MM.1S (cell line): ENCODE measurements at regions not wholly inside any gene's neighbourhood (a gene's known extent, or its start where the extent isn't known, plus 50 kb on each side); places are given as distances from the start of the nearest gene placed in this dataset.
"Not testable (repeated sequence)": the region's sequence is repeated elsewhere in the genome, so short reads cannot be mapped to it uniquely, and the experiment has no call there.

ENCODE experiments used
- DNase-seq: peaks from one replicate; pipeline ENCODE4 v3.0.0-alpha.2; 2015
- H2AFZ ChIP-seq: fragments of 300-600 bp; sonication (generic); 2 replicates; pipeline ENCODE4 v1.6.0; 2016; ENCODE audit warnings: antibody characterized with exemption, low read length
- H3F3A ChIP-seq: fragments of 300-600 bp; sonication (generic); 2 replicates; pipeline ENCODE4 v1.6.1; 2016; ENCODE audit warnings: mild to moderate bottlenecking, antibody characterized with exemption, low read length, moderate library complexity, mixed read lengths; ENCODE audit not compliant: insufficient read depth
- H3K27ac ChIP-seq: fragments of 300-600 bp; sonication (generic); 2 replicates; pipeline ENCODE4 v1.5.1; 2016; ENCODE audit warnings: mild to moderate bottlenecking, low read length
- H3K27me3 ChIP-seq: fragments of 300-600 bp; sonication (generic); replicated peaks from 2 replicates; pipeline ENCODE4 v1.6.0; 2016; ENCODE audit warnings: low read length; ENCODE audit not compliant: insufficient read depth
- H3K36me3 ChIP-seq: fragments of 300-600 bp; sonication (generic); replicated peaks from 2 replicates; pipeline ENCODE4 v1.6.1; 2016; ENCODE audit warnings: mild to moderate bottlenecking, low read length, mixed read lengths; ENCODE audit not compliant: insufficient read depth
- H3K4me1 ChIP-seq: fragments of 300-600 bp; sonication (generic); 2 replicates; pipeline ENCODE4 v1.6.1; 2016; ENCODE audit warnings: low read length, mixed read lengths
- H3K4me2 ChIP-seq: fragments of 300-600 bp; sonication (generic); 2 replicates; pipeline ENCODE4 v1.6.0; 2016; ENCODE audit warnings: low read depth, low read length
- H3K4me3 ChIP-seq: fragments of 300-600 bp; sonication (generic); 2 replicates; pipeline ENCODE4 v1.5.1; 2016; ENCODE audit warnings: low read length, mixed read lengths
- H3K79me2 ChIP-seq: fragments of 300-600 bp; sonication (generic); 2 replicates; pipeline ENCODE4 v1.6.1; 2016; ENCODE audit warnings: mixed run types, low read length, mixed read lengths
- H3K9ac ChIP-seq: fragments of 300-600 bp; sonication (generic); 2 replicates; pipeline ENCODE4 v1.6.1; 2016; ENCODE audit warnings: low read length, mixed read lengths
- H3K9me2 ChIP-seq: fragments of 300-600 bp; sonication (generic); replicated peaks from 2 replicates; pipeline ENCODE4 v1.6.1; 2016; ENCODE audit warnings: mild to moderate bottlenecking, low read length, mixed read lengths; ENCODE audit not compliant: insufficient read depth
- H3K9me3 ChIP-seq: fragments of 300-600 bp; sonication (generic); replicated peaks from 2 replicates; pipeline ENCODE4 v1.6.1; 2016; ENCODE audit warnings: mild to moderate bottlenecking, low read length, mixed read lengths; ENCODE audit not compliant: insufficient read depth
- H4K20me1 ChIP-seq: fragments of 300-600 bp; sonication (generic); 2 replicates; pipeline ENCODE4 v1.6.1; 2016; ENCODE audit warnings: mild to moderate bottlenecking, low read length, moderate library complexity, mixed read lengths; ENCODE audit not compliant: insufficient read depth
- EZH2 ChIP-seq: fragments of 300-600 bp; sonication (generic); optimal IDR thresholded peaks from 2 replicates; pipeline ENCODE3; 2017; ENCODE audit warnings: low read depth, mild to moderate bottlenecking, antibody characterized with exemption, low read length, mixed read lengths
- EZH2phosphoT487 ChIP-seq: fragments of 300-600 bp; sonication (generic); IDR thresholded peaks from 2 replicates; pipeline ENCODE4 v1.6.1; 2018; ENCODE audit warnings: antibody characterized with exemption, low read length
- TF ChIP-seq, protein P1 (sequence below): fragments of 300-600 bp; sonication (generic); IDR thresholded peaks from 2 replicates; pipeline ENCODE4 v1.5.1; 2016; ENCODE audit warnings: antibody characterized with exemption, low read length, mixed read lengths

DNA sequence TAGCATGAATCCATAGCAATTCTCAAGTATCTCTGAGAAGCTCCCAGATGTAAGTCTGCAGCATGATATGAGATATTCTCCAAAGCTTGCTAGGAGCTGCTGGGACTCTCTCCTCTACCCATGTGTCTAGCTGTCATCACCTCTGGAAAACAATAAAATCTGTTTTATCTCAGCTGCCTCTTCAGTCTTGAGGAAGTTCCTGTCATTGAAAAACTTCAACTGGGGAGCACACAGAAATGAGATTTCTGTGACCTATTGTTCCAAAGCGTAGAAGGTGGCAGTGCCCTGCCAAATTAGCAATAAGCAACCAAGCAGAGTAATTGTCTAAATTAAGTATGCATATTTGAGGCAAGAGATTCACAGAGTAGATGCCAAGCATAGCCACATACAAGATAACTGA, 1380.6 kb upstream of the RAG2 start:
- no peak overlapping the region for H2AFZ ChIP-seq
- H3K9me3 ChIP-seq: no peaks in the 10 kb centered on the region
- no peak overlapping the region for H3K9ac ChIP-seq
- no peaks in the 10 kb centered on the region for H3K36me3 ChIP-seq
- H3F3A ChIP-seq: no peaks in the 10 kb centered on the region
- H4K20me1 ChIP-seq: no peaks in the 10 kb centered on the region
- H3K4me2 ChIP-seq: no peak overlapping the region
- no peak overlapping the region for H3K27ac ChIP-seq
- H3K27me3 ChIP-seq: no peaks in the 10 kb centered on the region
- no peak for DNase-seq
- H3K79me2 ChIP-seq: no peaks in the 10 kb centered on the region
- no peak for TF ChIP-seq EZH2phosphoT487
- TF ChIP-seq, protein P1, sequence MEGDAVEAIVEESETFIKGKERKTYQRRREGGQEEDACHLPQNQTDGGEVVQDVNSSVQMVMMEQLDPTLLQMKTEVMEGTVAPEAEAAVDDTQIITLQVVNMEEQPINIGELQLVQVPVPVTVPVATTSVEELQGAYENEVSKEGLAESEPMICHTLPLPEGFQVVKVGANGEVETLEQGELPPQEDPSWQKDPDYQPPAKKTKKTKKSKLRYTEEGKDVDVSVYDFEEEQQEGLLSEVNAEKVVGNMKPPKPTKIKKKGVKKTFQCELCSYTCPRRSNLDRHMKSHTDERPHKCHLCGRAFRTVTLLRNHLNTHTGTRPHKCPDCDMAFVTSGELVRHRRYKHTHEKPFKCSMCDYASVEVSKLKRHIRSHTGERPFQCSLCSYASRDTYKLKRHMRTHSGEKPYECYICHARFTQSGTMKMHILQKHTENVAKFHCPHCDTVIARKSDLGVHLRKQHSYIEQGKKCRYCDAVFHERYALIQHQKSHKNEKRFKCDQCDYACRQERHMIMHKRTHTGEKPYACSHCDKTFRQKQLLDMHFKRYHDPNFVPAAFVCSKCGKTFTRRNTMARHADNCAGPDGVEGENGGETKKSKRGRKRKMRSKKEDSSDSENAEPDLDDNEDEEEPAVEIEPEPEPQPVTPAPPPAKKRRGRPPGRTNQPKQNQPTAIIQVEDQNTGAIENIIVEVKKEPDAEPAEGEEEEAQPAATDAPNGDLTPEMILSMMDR: no peak
- no peak for TF ChIP-seq EZH2
- peaks cover 6% of the 10 kb centered on the region; the same call in 1 of the 2 replicates for H3K4me1 ChIP-seq
- H3K4me3 ChIP-seq: no peak overlapping the region
- no peaks in the 10 kb centered on the region; the same call in 1 of the 2 replicates for H3K9me2 ChIP-seq

DNA sequence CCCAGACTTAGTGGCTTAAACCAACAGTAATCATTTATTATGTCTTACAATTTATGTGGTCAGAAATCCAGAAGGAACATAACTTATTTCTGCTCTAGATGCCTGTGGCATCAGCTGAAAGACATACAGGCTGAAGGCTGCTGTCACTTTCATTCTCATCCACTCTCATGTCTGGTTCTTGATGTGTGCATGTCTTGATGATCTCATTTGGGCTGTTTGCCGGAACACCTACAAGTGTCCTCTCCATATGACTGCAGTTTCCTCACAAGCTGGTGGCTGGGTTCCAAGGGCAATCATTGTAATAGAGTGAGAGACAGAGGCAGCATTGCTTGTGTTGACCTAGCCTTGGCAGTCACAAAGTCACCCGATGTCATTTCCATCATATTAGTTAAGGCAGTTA, 1375.9 kb upstream of the RAG2 start:
- Histone ChIP-seq H3K36me3 (no peaks in the 10 kb centered on the region), H2AFZ (no peak overlapping the region), H3K9ac (no peak overlapping the region), H3K27me3 (no peaks in the 10 kb centered on the region), H3K4me2 (no peak overlapping the region), H3K4me3 (no peak overlapping the region), H3K9me2 (no peaks in the 10 kb centered on the region; the same call in 1 of the 2 replicates), H3K79me2 (no peaks in the 10 kb centered on the region), H3K9me3 (no peaks in the 10 kb centered on the region), H3F3A (no peaks in the 10 kb centered on the region), H3K4me1 (peaks cover 6% of the 10 kb centered on the region; the same call in 1 of the 2 replicates), H4K20me1 (no peaks in the 10 kb centered on the region), H3K27ac (no peak overlapping the region)
- TF ChIP-seq, protein P1: no peak
- no peak for TF ChIP-seq EZH2phosphoT487
- no peak for TF ChIP-seq EZH2
- DNase-seq: no peak

DNA sequence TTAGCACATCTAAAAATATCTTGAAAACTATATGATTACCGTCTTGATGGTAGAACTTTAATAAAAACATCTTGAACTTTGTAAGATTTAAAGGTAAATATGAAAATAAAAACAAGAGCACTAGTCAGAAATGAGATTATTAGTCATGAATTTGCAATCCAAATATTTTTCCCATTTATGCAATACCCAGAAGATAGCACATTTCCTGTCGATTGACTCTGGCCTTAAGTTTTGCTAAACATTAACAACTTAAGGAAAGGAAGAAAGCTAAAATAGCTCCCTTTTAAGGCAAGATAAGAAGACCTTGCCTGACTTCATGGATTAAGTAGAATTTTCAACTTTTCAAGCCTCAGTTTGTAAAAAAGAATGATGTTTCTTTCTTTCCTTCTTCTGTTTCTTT, 1374.7 kb upstream of the RAG2 start:
- no peak overlapping the region for H3K9ac ChIP-seq
- H3K79me2 ChIP-seq: no peaks in the 10 kb centered on the region
- no peak for DNase-seq
- no peaks in the 10 kb centered on the region for H3K36me3 ChIP-seq
- H3K4me1 ChIP-seq: peaks cover 6% of the 10 kb centered on the region; the same call in 1 of the 2 replicates
- H3K27me3 ChIP-seq: no peaks in the 10 kb centered on the region
- TF ChIP-seq EZH2 (no peak), EZH2phosphoT487 (no peak)
- TF ChIP-seq, protein P1: no peak
- H4K20me1 ChIP-seq: no peaks in the 10 kb centered on the region
- no peak overlapping the region for H3K27ac ChIP-seq
- no peaks in the 10 kb centered on the region for H3K9me3 ChIP-seq
- no peak overlapping the region for H3K4me2 ChIP-seq
- no peak overlapping the region for H2AFZ ChIP-seq
- no peak overlapping the region for H3K4me3 ChIP-seq
- H3F3A ChIP-seq: no peaks in the 10 kb centered on the region
- H3K9me2 ChIP-seq: no peaks in the 10 kb centered on the region; the same call in 1 of the 2 replicates

DNA sequence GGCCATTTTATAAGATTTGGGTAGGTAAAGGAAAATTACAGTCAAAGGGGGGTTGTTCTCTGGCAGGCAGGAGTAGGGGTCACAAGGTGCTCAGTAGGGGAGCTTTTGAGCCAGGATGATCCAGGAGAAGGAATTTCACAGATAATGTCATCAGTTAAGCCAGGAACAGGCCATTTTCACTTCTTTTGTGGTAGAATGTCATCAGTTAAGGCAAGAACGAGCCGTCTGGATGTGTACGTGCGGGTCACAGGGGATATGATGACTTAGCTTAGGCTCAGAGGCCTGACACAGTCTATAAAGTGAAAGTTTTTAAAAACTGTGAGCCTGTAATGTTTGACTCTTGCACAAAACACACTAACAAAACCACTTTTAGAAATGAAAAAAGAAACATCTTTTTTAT, 1371.3 kb upstream of the RAG2 start:
- H3K27ac ChIP-seq, H4K20me1 ChIP-seq, H3K36me3 ChIP-seq, H3K4me3 ChIP-seq, H3F3A ChIP-seq, H3K79me2 ChIP-seq, H3K27me3 ChIP-seq, H2AFZ ChIP-seq, H3K9ac ChIP-seq, H3K9me2 ChIP-seq, H3K9me3 ChIP-seq, DNase-seq, H3K4me2 ChIP-seq: not testable (repeated sequence)
- H3K4me1 ChIP-seq: peaks cover 17% of the 10 kb centered on the region
